Stimulated activated CD4-positive, alpha-beta T cell treated with anti-CD3 and anti-CD28 coated beads, Interleukin-2, amount 100 ng/mL, for 48 hours (primary cell): ENCODE measurements at regions not wholly inside any gene's neighbourhood (a gene's known extent, or its start where the extent isn't known, plus 50 kb on each side); places are given as distances from the start of the nearest gene placed in this dataset.

Source experiments
- DNase-seq, 2 donors: peaks; one replicate each; pipeline ENCODE4 v3.0.0-alpha.2; 2020

- DNase-seq = no peak
Observed at GRCh38 chr14:38761033-38761432, 342.0 kb downstream of the SEC23A start.

- no peak for DNase-seq
Observed at GRCh38 chr14:38758661-38759060, 344.4 kb downstream of the SEC23A start.

GRCh38 chr14:38755036-38755435 is 348.0 kb downstream of the SEC23A start:
- no peak for DNase-seq

- DNase-seq = no peak
Observed at GRCh38 chr14:38752750-38753149, 350.3 kb downstream of the SEC23A start.

GRCh38 chr14:38752341-38752740 is 350.7 kb downstream of the SEC23A start:
- no peak for DNase-seq

GRCh38 chr14:38751459-38751858 is 351.6 kb downstream of the SEC23A start:
- no peak for DNase-seq

- DNase-seq = no peak
Observed at GRCh38 chr14:38749936-38750335, 353.1 kb downstream of the SEC23A start.

- no peak for DNase-seq
Observed at GRCh38 chr14:38745861-38746260, 357.2 kb downstream of the SEC23A start.

GRCh38 chr14:38743966-38744584 is 359.0 kb downstream of the SEC23A start:
- DNase-seq = no peak

- no peak for DNase-seq
Observed at GRCh38 chr14:38737686-38738407, 365.2 kb downstream of the SEC23A start.

GRCh38 chr14:38735005-38735404 is 368.0 kb downstream of the SEC23A start:
- no peak for DNase-seq

GRCh38 chr14:38731962-38732361 is 371.1 kb downstream of the SEC23A start:
- no peak for DNase-seq

GRCh38 chr14:38730420-38730819 is 372.6 kb downstream of the SEC23A start:
- DNase-seq = no peak

GRCh38 chr14:38727731-38728130 is 375.3 kb downstream of the SEC23A start:
- no peak for DNase-seq

GRCh38 chr14:38724621-38725020 is 378.4 kb downstream of the SEC23A start:
- DNase-seq = no peak

- DNase-seq = no peak
Observed at GRCh38 chr14:38723959-38724358, 379.1 kb downstream of the SEC23A start.

- DNase-seq = no peak
Observed at GRCh38 chr14:38723277-38723676, 379.8 kb downstream of the SEC23A start.

- peak; percentile 36 for DNase-seq
Observed at GRCh38 chr14:38721822-38722431, 381.1 kb downstream of the SEC23A start.

GRCh38 chr14:38718519-38718918 is 384.5 kb downstream of the SEC23A start:
- DNase-seq = no peak

GRCh38 chr14:38716926-38717325 is 386.1 kb downstream of the SEC23A start:
- DNase-seq = no peak

- DNase-seq = no peak
Observed at GRCh38 chr14:38710881-38711280, 392.2 kb downstream of the SEC23A start.

GRCh38 chr14:38710196-38710595 is 392.8 kb downstream of the SEC23A start:
- no peak for DNase-seq

- DNase-seq = no peak
Observed at GRCh38 chr14:38705220-38705619, 397.8 kb downstream of the SEC23A start.

- no peak for DNase-seq
Observed at GRCh38 chr14:38704220-38704619, 398.8 kb downstream of the SEC23A start.
